ENCODE measurements at regions not wholly inside any gene's neighbourhood (a gene's known extent, or its start where the extent isn't known, plus 50 kb on each side); places are given as distances from the start of the nearest gene placed in this dataset.

- TF ChIP-seq CTCF (IDR thresholded peaks at IDR 0.05; ENCODE audit: low read depth, low read length) = no peak
- no peak for DNase-seq (ENCODE audit: extremely low read depth, low read depth)
Measured at GRCh38 chr15:49734831-49735508, 114.1 kb downstream of the DTWD1 start.

DNA sequence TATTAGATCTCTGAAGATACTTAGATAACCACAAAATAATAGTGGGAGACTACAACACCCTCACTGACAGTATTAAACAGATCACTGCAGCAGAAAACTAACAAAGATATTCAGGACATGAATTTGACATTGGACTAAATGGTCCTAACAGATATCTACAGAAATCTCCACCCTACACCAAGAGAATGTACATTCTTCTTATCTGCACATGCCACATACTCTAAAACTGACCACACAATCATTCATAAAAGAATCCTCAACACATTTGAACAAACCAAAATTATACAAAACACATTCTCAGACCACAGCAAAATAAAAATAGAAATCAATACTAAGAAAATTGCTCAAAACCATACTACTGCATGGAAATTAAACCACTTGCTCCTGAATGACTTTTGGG is 116.3 kb downstream of the DTWD1 start:
- TF ChIP-seq CTCF (IDR thresholded peaks at IDR 0.05; ENCODE audit: low read depth, low read length) = no peak
- DNase-seq (ENCODE audit: extremely low read depth, low read depth) = no peak

GRCh38 chr15:49741712-49742111 is 120.9 kb downstream of the DTWD1 start:
- TF ChIP-seq CTCF (IDR thresholded peaks at IDR 0.05; ENCODE audit: low read depth, low read length) = no peak
- no peak for DNase-seq (ENCODE audit: extremely low read depth, low read depth)

- no peak for DNase-seq (ENCODE audit: extremely low read depth, low read depth)
- no peak for TF ChIP-seq CTCF (IDR thresholded peaks at IDR 0.05; ENCODE audit: low read depth, low read length)
Measured at GRCh38 chr15:49742381-49742780, 121.5 kb downstream of the DTWD1 start.

- no peak for TF ChIP-seq CTCF (IDR thresholded peaks at IDR 0.05; ENCODE audit: low read depth, low read length)
Measured at GRCh38 chr15:49747340-49747739, 126.5 kb downstream of the DTWD1 start.

GRCh38 chr15:49748791-49749190 is 127.9 kb downstream of the DTWD1 start:
- TF ChIP-seq CTCF (IDR thresholded peaks at IDR 0.05; ENCODE audit: low read depth, low read length) = no peak
- no peak for DNase-seq (ENCODE audit: extremely low read depth, low read depth)

More at GRCh38 chr15:49747340-49747739, 126.5 kb downstream of the DTWD1 start:
- DNase-seq (ENCODE audit: extremely low read depth, low read depth) = no peak

- DNase-seq (ENCODE audit: extremely low read depth, low read depth) = no peak
- no peak for TF ChIP-seq CTCF (IDR thresholded peaks at IDR 0.05; ENCODE audit: low read depth, low read length)
Measured at GRCh38 chr15:49750553-49750952, 129.7 kb downstream of the DTWD1 start.
